Activated gamma-delta T cell treated with Interleukin-2 at 50 U/mL for 16 hours (primary cell): ENCODE measurements at regions not wholly inside any gene's neighbourhood (a gene's known extent, or its start where the extent isn't known, plus 50 kb on each side); places are given as distances from the start of the nearest gene placed in this dataset.
"Not testable (repeated sequence)": the region's sequence is repeated elsewhere in the genome, so short reads cannot be mapped to it uniquely, and the experiment has no call there.

Source experiments
- DNase-seq: peaks from one replicate; pipeline ENCODE4 v3.0.0-alpha.2; 2020

DNA sequence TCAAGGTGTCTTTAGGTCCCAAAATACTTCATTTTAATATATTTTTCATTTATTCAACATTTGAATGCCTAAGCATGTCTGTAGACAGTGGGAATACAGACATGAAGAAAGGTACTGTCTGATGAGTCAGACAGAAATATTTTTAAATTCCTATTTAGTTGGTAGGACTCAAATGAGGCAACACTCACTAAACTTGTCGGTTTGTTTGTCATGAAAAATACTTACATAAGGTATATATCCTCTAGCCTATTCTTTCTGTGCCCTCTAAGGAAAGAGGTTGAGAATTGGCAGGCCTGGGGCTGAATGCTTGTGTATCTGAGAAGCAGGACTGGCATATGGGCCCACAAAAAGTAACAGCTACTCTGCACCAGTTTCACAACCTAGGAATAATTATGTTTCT lies 423.6 kb upstream of the MDFIC2 start:
- DNase-seq, result no peak

DNA sequence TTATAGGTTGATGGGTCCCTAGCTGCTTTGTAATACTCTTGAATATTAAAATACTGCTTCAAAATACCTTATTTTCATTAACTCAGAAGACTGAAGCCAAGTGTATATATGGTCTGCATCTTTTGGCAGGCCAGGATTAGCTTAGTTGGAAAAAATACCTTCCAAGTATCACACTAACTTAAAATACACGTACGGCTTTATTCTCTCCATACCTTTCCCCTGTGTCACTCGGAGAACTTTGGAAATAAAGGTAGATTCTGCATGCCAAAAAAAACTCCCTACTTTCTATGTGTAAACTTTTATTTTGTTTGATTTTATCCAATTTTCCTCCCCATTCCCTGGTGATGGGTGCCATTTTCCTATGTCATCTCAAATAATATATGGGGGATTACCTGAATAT lies 422.3 kb upstream of the MDFIC2 start:
- DNase-seq, result no peak

- no peak for DNase-seq
Observed at GRCh38 chr3:70731046-70731445, 418.6 kb upstream of the MDFIC2 start.

DNA sequence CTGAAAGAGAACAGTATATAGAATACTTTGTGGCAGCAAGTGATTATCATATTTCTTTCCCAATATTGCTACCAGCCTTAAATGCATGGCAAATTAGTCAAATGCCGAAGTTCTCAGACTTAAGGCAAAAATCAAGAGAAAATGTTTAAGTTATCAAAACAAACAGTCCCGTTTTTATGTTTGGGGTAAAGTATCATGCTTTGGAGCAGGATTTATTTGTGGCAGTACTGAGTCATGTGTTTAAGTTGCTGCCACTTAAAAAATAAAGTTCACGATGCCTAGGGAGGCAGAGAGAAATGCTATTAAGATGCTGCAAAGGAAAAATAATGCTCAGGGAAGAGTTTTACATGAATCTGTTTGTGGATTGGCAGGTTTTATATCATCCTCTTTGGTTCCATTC lies 417.4 kb upstream of the MDFIC2 start:
- no peak for DNase-seq

- no peak for DNase-seq
Observed at GRCh38 chr3:70728311-70728710, 415.9 kb upstream of the MDFIC2 start.

DNA sequence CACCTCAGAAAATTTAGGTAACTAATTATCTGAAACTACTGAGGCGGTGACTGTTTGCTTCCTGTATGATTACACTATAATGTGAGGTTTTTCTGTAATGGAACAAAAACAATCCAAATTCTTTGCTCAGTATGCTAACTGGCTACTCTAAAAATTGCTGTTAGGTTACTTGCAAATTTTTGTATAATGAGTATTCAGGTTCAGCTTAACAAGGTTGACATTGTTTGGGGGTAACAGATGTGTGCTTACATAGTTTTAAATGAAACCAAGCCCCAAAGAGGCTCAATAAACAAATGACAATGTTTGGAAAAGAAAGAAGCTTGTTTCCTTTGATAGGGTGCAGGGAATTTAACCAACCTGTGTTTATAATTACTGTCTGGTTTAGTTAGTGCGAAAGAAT lies 414.5 kb upstream of the MDFIC2 start:
- no peak for DNase-seq

DNA sequence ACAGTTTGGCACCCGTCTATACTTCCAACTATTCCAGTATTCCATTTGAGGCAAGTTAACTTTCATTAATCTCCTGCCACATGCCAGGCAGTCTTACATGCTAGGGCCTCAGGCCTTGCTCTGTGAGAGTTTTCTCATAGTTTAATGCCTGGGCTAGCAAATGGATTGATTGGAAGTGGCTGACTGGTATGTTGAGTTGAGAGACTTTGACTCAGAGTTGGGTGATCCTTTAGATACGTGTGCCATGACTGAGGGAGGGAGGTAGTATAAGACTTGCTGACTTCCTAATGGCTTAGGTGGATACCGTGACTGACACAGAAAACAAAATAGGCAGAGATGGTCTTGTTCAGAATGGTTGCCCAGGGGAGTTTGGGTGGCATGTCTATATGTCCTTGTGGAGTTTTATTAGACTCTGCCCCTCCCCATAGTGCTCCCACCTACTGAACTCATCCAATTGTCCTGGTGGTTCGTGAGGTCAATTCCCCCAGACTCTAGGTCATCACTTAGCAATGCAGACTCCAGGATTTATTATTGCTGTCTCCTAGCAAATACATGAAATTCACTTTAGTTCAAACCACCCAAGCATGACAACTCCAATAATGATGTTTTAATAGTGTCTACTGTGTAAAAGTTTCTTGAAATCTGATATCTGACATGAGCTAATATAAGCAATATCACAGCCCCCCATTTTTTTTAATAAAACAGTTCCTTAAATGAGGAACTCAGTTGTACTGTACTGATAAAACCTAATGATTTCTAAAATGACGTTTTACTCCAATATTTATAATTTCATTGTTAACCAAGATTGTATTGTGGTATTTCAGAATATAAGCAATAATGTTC lies 413.9 kb upstream of the MDFIC2 start:
- no peak for DNase-seq

GRCh38 chr3:70722018-70722417 lies 409.6 kb upstream of the MDFIC2 start:
- DNase-seq, result no peak

GRCh38 chr3:70716832-70717231 lies 404.4 kb upstream of the MDFIC2 start:
- no peak for DNase-seq

DNA sequence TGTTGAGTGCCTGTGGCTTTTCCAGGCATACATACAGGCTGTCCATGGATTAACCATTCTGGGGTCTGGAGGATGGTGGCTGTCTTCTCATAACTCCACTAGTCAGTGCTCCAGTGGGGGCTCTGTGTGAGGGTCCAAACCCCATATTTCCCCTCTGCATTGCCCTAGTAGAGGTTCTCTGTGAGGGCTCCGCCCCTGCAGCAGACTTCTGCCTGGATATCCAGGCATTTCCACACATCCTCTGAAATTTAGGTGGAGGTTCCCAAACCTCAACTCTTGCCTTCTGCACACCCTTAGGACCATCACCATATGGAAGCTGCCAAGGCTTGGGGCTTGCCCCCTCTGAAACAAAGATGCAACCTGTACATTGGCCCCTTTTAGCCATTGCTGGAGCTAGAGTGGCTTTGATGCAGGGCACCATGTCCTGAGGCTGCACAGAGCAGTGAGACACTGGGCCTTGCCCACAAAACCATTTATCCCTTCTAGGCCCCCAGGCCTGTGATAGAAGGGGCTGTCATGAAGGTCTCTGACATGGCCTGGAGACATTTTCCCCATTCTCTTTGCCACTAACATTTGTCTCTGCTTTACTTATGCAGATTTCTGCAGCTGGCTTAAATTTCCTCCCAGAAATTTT lies 400.1 kb upstream of the MDFIC2 start:
- DNase-seq, result no peak

GRCh38 chr3:70703305-70704102 lies 391.1 kb upstream of the MDFIC2 start:
- no peak for DNase-seq

- no peak for DNase-seq
Observed at GRCh38 chr3:70702132-70702531, 389.7 kb upstream of the MDFIC2 start.

GRCh38 chr3:70684701-70685100 lies 372.3 kb upstream of the MDFIC2 start:
- DNase-seq, result no peak

DNA sequence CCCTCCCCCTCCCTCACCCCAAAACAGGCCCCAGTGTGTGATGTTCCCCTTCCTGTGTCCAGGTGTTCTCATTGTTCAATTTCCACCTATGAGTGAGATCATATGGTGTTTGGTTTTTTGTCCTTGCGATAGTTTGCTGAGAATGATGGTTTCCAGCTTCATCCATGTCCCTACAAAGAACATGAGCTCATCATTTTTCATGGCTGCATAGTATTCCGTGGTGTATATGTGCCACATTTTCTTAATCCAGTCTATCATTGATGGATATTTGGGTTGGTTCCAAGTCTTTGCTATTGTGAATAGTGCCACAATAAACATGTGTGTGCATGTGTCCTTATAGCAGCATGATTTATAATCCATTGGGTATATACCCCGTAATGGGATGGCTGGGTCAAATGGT lies 363.4 kb upstream of the MDFIC2 start:
- not testable (repeated sequence) for DNase-seq

DNA sequence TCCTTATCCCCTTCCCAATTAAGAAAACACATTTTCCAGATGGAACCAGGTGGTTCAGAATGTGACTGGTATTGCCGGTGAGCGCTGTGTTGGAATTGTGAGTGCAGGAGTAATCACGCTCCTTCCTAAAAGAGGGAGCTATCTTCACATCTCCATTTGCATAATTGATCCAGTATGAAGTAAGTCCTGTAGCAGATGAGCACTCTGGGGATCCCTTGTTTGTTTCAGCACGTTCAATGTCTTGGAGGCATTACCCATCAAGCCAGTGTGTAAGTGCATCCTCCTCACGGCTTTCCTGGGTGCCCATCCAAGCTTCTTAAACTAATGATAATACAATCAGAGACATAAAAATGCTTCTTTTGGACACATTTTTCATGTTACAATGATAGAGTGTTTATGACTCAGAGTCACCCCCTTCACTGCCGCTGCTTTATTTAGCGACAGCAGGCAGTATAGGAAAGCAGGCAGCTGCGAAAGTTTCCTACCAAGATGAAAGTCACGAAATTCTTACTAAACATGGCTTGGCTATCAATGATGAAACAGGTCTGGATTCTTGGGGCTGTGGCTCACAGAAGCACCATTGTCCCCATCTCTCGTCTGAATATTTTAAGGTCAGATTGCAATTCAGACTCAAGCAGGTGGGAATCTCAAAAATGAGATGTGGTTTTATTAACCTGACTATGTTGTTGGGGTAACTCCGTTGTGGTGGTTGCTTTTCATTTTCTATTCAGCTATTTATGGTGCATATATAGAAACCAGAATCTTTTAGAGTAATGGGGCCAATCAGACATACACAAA lies 346.3 kb upstream of the MDFIC2 start:
- DNase-seq, result no peak

GRCh38 chr3:70657454-70657853 lies 345.0 kb upstream of the MDFIC2 start:
- DNase-seq, result no peak

- DNase-seq, result no peak
Observed at GRCh38 chr3:70647823-70648222, 335.4 kb upstream of the MDFIC2 start.

DNA sequence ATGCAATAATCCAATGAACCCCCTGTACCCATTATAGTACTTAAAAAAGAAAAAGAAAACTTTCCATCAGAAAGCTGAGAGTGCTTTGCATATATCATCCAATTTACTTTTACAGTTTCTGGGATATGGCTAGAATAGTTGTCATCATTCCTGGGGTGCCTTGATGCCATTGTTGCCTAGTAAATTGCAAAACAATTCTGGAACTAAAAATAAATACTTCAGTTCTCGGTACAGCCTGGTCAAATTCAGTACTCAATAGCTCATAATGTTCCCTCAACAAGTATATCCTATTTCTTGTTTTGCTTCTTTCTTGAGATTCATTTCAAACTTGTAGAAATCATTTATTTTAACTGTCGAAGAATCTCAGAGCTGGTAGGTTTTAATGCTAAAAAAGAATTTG lies 334.7 kb upstream of the MDFIC2 start:
- DNase-seq, result no peak

DNA sequence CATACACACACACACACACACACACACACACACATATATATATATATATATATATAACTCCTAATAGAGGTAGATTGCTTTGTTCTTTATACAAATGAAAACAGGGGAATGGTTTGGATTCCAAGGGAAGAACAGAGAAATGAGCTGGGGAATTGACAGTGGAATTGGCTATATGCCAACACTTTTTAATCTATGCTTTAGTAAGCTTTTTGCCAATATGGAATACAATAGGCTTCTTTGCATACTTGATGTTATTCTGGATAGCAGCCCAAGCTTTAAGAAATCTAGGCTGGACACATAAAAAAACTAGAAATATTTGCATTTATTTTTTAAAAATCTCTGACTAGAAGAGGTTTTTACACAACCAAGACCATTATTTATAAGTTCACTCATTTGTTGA lies 334.2 kb upstream of the MDFIC2 start:
- DNase-seq, result no peak

DNA sequence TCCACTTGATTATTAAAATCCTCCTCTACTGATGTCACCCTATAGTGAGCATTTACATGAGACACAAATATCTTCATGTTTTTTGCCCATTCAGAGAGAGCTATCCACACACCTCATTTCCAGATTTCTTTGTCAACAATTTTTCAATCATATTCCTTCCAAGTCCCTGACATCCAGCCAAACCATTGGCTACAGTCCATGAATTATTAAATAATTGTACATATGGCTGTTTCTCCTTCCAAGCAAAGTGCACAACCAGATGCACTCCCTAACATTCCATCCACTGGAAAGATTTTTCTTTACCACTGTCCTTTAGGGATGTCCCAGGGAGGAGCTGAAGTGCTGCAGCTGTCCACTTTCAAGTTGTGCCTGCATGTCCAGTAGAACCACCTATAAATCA lies 328.0 kb upstream of the MDFIC2 start:
- DNase-seq, result no peak

DNA sequence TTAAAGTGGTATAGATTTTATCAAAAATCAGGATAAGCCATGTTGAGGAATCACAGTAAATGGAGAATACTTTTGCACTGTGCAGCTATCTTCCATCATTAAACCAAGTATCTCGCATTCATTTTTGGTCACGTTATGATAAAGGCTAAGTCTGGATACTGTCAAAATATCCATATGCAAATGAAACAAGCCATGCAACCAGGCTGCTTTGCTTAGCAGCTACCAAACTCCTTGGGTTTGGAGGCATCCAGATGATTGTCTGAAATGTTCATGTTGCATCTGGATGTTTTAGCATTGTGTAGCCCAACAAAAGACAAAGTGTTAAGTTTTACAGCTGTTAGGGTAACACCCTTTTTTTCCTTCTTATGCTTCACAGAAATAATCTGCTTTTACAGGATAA lies 322.9 kb upstream of the MDFIC2 start:
- DNase-seq, result no peak

GRCh38 chr3:70631716-70632307 lies 319.4 kb upstream of the MDFIC2 start:
- DNase-seq, result no peak

DNA sequence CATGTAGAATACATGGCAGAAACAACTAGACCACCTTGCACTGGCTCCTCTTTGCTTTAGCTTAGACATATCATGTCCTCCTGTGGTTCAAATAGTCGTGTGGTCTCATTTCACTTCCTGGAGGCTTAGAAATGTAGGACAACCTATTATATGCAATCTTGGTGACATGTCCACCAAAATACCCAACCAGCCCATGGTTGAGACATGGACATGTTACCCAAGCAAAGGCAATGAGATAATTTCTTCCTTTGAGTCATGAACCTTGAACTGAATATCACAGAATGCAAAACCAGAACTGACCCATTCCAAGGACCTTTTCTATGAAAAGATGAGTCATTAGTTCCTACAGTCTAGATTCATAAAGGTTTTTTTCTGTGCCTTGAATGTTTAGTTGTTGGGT lies 309.0 kb upstream of the MDFIC2 start:
- DNase-seq, result no peak
